DOHH2 (cell line): ENCODE measurements at regions not wholly inside any gene's neighbourhood (a gene's known extent, or its start where the extent isn't known, plus 50 kb on each side); places are given as distances from the start of the nearest gene placed in this dataset.

ENCODE experiments used
- EZH2phosphoT487 ChIP-seq: fragments of 200-600 bp; sonication (generic); IDR thresholded peaks from 2 replicates; pipeline ENCODE4 v1.6.1; 2017; ENCODE audit warnings: borderline replicate concordance, mild to moderate bottlenecking, antibody characterized with exemption, low read length, moderate library complexity, mixed read lengths
- TF ChIP-seq, protein P1 (sequence below): fragments of 200-600 bp; sonication (generic); IDR thresholded peaks from one replicate; pipeline ENCODE4 v1.5.1; 2014; ENCODE audit warnings: antibody characterized with exemption, mild to moderate bottlenecking, low read depth, low read length; ENCODE audit not compliant: poor library complexity, severe bottlenecking

DNA sequence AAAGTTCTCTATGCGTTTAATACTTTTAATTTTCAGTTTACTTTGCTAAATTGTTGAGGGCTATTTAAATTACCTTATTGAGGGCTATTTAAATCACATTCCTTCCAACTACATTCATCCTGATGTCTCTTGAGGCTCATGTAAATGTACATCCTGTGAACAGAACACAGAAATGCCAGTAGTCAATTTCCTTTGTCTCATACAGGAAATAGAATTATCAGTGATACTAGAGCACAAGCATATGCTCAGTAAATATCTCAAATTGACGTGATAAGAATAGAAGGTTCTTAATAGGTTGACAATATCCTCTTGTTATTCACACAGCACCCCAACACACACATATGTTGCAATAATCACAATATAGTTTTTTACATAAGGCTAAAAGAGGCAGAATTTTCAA, 449.0 kb downstream of the CYLC2 start:
- TF ChIP-seq, protein P1, sequence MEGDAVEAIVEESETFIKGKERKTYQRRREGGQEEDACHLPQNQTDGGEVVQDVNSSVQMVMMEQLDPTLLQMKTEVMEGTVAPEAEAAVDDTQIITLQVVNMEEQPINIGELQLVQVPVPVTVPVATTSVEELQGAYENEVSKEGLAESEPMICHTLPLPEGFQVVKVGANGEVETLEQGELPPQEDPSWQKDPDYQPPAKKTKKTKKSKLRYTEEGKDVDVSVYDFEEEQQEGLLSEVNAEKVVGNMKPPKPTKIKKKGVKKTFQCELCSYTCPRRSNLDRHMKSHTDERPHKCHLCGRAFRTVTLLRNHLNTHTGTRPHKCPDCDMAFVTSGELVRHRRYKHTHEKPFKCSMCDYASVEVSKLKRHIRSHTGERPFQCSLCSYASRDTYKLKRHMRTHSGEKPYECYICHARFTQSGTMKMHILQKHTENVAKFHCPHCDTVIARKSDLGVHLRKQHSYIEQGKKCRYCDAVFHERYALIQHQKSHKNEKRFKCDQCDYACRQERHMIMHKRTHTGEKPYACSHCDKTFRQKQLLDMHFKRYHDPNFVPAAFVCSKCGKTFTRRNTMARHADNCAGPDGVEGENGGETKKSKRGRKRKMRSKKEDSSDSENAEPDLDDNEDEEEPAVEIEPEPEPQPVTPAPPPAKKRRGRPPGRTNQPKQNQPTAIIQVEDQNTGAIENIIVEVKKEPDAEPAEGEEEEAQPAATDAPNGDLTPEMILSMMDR: no peak
- no peak for TF ChIP-seq EZH2phosphoT487
